Astrocyte (in vitro differentiated cells and primary cell): ENCODE measurements at regions not wholly inside any gene's neighbourhood (a gene's known extent, or its start where the extent isn't known, plus 50 kb on each side); places are given as distances from the start of the nearest gene placed in this dataset.

ENCODE experiments used
- DNase-seq: peaks from one replicate; pipeline ENCODE4 v3.0.0-alpha.2; 2010; ENCODE audit warnings: low read depth
- FAIRE-seq: peaks from 2 replicates; lab custom pipeline; 2011; peaks lifted over from hg19 to GRCh38; lab: Jason Lieb, UNC
- H2AFZ ChIP-seq: 2 replicates; pipeline ENCODE4 v1.6.0; 2012; ENCODE audit warnings: low read depth, low read length, inconsistent platforms
- H3K27ac ChIP-seq: 2 replicates; pipeline ENCODE4 v1.5.1; 2011; ENCODE audit warnings: low read depth, low read length, inconsistent platforms
- H3K27me3 ChIP-seq: 2 replicates; pipeline ENCODE4 v1.6.0; 2011; ENCODE audit warnings: low read length, inconsistent platforms; ENCODE audit not compliant: insufficient read depth
- H3K36me3 ChIP-seq: 2 replicates; pipeline ENCODE4 v1.5.1; 2011; ENCODE audit warnings: low read length, inconsistent platforms; ENCODE audit not compliant: insufficient read depth
- H3K4me1 ChIP-seq: 2 replicates; pipeline ENCODE4 v1.5.1; 2011; ENCODE audit warnings: low read length, inconsistent platforms; ENCODE audit not compliant: insufficient read depth
- H3K4me2 ChIP-seq: 2 replicates; pipeline ENCODE4 v1.6.0; 2012; ENCODE audit warnings: low read length, inconsistent platforms
- H3K4me3 ChIP-seq: 2 replicates; pipeline ENCODE4 v1.5.1; 2011; ENCODE audit warnings: low read depth, mild to moderate bottlenecking, low read length, inconsistent platforms; ENCODE audit not compliant: insufficient read depth
- H3K79me2 ChIP-seq: 2 replicates; pipeline ENCODE4 v1.6.0; 2012; ENCODE audit warnings: mild to moderate bottlenecking, low read length, inconsistent platforms; ENCODE audit not compliant: insufficient read depth
- H3K9ac ChIP-seq: 2 replicates; pipeline ENCODE4 v1.6.0; 2012; ENCODE audit warnings: mild to moderate bottlenecking, low read length, inconsistent platforms
- H3K9me3 ChIP-seq: 2 replicates; pipeline ENCODE4 v1.5.1; 2012; ENCODE audit warnings: low read depth, mild to moderate bottlenecking, low read length, inconsistent platforms; ENCODE audit not compliant: insufficient read depth
- H4K20me1 ChIP-seq: 2 replicates; pipeline ENCODE4 v1.6.0; 2012; ENCODE audit warnings: low read length, inconsistent platforms; ENCODE audit not compliant: insufficient read depth
- H3K27ac Mint-ChIP-seq: one replicate; pipeline ENCODE4 v1.8.0; 2021; ENCODE audit warnings: mild to moderate bottlenecking, mixed read lengths; ENCODE audit not compliant: unreplicated experiment
- H3K27me3 Mint-ChIP-seq: one replicate; pipeline ENCODE4 v1.8.0; 2021; ENCODE audit warnings: low read depth, mixed read lengths; ENCODE audit not compliant: unreplicated experiment
- H3K36me3 Mint-ChIP-seq: one replicate; pipeline ENCODE4 v1.8.0; 2021; ENCODE audit warnings: low read depth, mixed read lengths; ENCODE audit not compliant: unreplicated experiment
- H3K4me1 Mint-ChIP-seq: one replicate; pipeline ENCODE4 v1.8.0; 2021; ENCODE audit warnings: low read depth, mixed read lengths; ENCODE audit not compliant: unreplicated experiment
- H3K4me3 Mint-ChIP-seq: one replicate; pipeline ENCODE4 v1.8.0; 2021; ENCODE audit warnings: mild to moderate bottlenecking, moderate library complexity, mixed read lengths; ENCODE audit not compliant: unreplicated experiment
- H3K9me3 Mint-ChIP-seq: one replicate; pipeline ENCODE4 v1.8.0; 2021; ENCODE audit warnings: mild to moderate bottlenecking, mixed read lengths; ENCODE audit not compliant: unreplicated experiment
- CTCF ChIP-seq: IDR thresholded peaks from 2 replicates; pipeline ENCODE4 v1.5.1; 2011; ENCODE audit warnings: low read depth, mild to moderate bottlenecking, inconsistent platforms, low read length, moderate library complexity; ENCODE audit not compliant: insufficient read depth
- EZH2 ChIP-seq: IDR thresholded peaks from 2 replicates; pipeline ENCODE4 v1.6.1; 2012; ENCODE audit warnings: mild to moderate bottlenecking, low read length, inconsistent platforms; ENCODE audit not compliant: insufficient read depth

- H3K27me3 ChIP-seq, result no peaks in the 10 kb centered on the region
- Mint-ChIP-seq H3K27me3 (peaks cover 29% of the 10 kb centered on the region), H3K4me3 (no peak overlapping the region), H3K36me3 (no peaks in the 10 kb centered on the region), H3K27ac (no peak overlapping the region), H3K9me3 (no peaks in the 10 kb centered on the region), H3K4me1 (no peaks in the 10 kb centered on the region)
- no peaks in the 10 kb centered on the region for H3K4me1 ChIP-seq
- no peak overlapping the region for H3K9ac ChIP-seq
- TF ChIP-seq EZH2, result no peak
- TF ChIP-seq CTCF, result no peak
- no peak overlapping the region for H3K4me3 ChIP-seq
- no peak overlapping the region for H3K27ac ChIP-seq
- no peak for DNase-seq
- no peak overlapping the region for H3K4me2 ChIP-seq
- H4K20me1 ChIP-seq, result no peaks in the 10 kb centered on the region
- H3K79me2 ChIP-seq, result no peaks in the 10 kb centered on the region
- H3K36me3 ChIP-seq, result no peaks in the 10 kb centered on the region
- H2AFZ ChIP-seq, result no peak overlapping the region
- FAIRE-seq, result no peak
- H3K9me3 ChIP-seq, result no peaks in the 10 kb centered on the region
These were observed 338.8 kb downstream of the VPS13C start for GRCh38 chr15:61721418-61721817.

- Histone ChIP-seq H3K9ac (no peak overlapping the region), H3K4me3 (no peak overlapping the region), H3K36me3 (no peaks in the 10 kb centered on the region), H3K4me2 (no peak overlapping the region), H3K4me1 (no peaks in the 10 kb centered on the region), H3K27ac (no peak overlapping the region), H4K20me1 (no peaks in the 10 kb centered on the region), H3K79me2 (no peaks in the 10 kb centered on the region), H3K9me3 (no peaks in the 10 kb centered on the region), H2AFZ (no peak overlapping the region), H3K27me3 (no peaks in the 10 kb centered on the region)
- no peak overlapping the region for H3K27ac Mint-ChIP-seq
- H3K27me3 Mint-ChIP-seq, result peaks cover 22% of the 10 kb centered on the region
- FAIRE-seq (no peak), DNase-seq (no peak)
- H3K9me3 Mint-ChIP-seq, result no peaks in the 10 kb centered on the region
- H3K4me3 Mint-ChIP-seq, result no peak overlapping the region
- TF ChIP-seq CTCF (no peak), EZH2 (no peak)
- H3K4me1 Mint-ChIP-seq, result peaks cover 4% of the 10 kb centered on the region
- no peaks in the 10 kb centered on the region for H3K36me3 Mint-ChIP-seq
These were observed 340.0 kb downstream of the VPS13C start for GRCh38 chr15:61720197-61720704.

- Mint-ChIP-seq H3K4me1 (peaks cover 7% of the 10 kb centered on the region), H3K27me3 (peaks cover 4% of the 10 kb centered on the region), H3K9me3 (no peaks in the 10 kb centered on the region), H3K4me3 (no peak overlapping the region), H3K36me3 (no peaks in the 10 kb centered on the region), H3K27ac (peak overlapping the region; percentile 21)
- H2AFZ ChIP-seq, result no peak overlapping the region
- no peaks in the 10 kb centered on the region for H4K20me1 ChIP-seq
- H3K27ac ChIP-seq, result no peak overlapping the region
- H3K4me2 ChIP-seq, result no peak overlapping the region
- no peaks in the 10 kb centered on the region for H3K79me2 ChIP-seq
- H3K27me3 ChIP-seq, result no peaks in the 10 kb centered on the region
- H3K9me3 ChIP-seq, result no peaks in the 10 kb centered on the region
- H3K4me3 ChIP-seq, result no peak overlapping the region
- H3K36me3 ChIP-seq, result no peaks in the 10 kb centered on the region
- TF ChIP-seq CTCF (no peak), EZH2 (no peak)
- DNase-seq (peak; percentile 10), FAIRE-seq (no peak)
- H3K4me1 ChIP-seq, result no peaks in the 10 kb centered on the region
- H3K9ac ChIP-seq, result no peak overlapping the region
These were observed 345.2 kb downstream of the VPS13C start for GRCh38 chr15:61715082-61715481.
